ENCODE measurements at regions not wholly inside any gene's neighbourhood (a gene's known extent, or its start where the extent isn't known, plus 50 kb on each side); places are given as distances from the start of the nearest gene placed in this dataset.

DNA sequence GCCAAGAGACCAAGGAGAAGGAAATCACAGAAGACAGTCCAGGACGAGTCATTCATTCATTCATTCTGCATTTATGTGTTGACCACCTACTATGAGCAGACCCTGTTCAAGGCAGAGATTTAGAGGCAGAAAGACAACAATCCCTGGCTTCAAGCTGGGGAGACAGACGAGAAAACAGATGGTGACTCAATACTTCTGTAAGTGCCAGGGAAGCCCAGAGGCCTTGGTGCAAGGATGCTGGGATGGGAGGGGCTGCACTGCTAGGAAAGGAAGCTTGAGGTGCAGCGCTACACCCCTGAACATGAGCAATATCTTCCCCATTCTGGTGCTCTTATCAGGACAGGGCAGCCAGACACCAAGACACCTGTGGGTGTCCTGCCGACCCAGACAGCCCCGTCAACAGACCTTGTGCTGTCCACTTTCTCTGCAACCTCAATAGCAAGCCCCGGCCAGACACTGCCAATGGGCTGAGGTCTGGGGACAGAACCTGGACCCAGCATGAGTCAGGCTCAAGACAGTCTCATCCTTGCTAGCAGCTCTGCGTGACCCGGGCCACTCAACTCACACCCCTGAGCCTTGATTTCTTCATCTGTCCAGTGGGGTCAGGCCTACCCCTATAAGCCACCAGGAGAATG is 163.5 kb downstream of the COPRS start:
- ATAC-seq = peak in 3 of 4 donors; percentile 18 to 34 (median 23)
- WGBS, 3 donors = 52 to 66% (median 53%) methylated on average over 8 of the region's 8 CpGs

GRCh38 chr17:31693433-31694220 is 165.4 kb downstream of the COPRS start:
- TF ChIP-seq, protein P1, sequence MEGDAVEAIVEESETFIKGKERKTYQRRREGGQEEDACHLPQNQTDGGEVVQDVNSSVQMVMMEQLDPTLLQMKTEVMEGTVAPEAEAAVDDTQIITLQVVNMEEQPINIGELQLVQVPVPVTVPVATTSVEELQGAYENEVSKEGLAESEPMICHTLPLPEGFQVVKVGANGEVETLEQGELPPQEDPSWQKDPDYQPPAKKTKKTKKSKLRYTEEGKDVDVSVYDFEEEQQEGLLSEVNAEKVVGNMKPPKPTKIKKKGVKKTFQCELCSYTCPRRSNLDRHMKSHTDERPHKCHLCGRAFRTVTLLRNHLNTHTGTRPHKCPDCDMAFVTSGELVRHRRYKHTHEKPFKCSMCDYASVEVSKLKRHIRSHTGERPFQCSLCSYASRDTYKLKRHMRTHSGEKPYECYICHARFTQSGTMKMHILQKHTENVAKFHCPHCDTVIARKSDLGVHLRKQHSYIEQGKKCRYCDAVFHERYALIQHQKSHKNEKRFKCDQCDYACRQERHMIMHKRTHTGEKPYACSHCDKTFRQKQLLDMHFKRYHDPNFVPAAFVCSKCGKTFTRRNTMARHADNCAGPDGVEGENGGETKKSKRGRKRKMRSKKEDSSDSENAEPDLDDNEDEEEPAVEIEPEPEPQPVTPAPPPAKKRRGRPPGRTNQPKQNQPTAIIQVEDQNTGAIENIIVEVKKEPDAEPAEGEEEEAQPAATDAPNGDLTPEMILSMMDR (IDR thresholded peaks at IDR 0.05) = no peak
- H3K27me3 ChIP-seq (ENCODE audit: insufficient read depth in 3 of 3, low read length in 2 of 3) = no peaks in the 10 kb centered on the region
- ATAC-seq (no peak), DNase-seq (no peak)
- no peak overlapping the region for H3K27ac ChIP-seq
- peaks cover 6% of the 10 kb centered on the region for H3K4me1 ChIP-seq
- no peak overlapping the region for H3K4me3 ChIP-seq
- intact Hi-C loops (cut with DNase I) = loop anchor here in 1 of 2 donors (10.0 kb wide), 1 partner anchor 151 kb away; no protein-coding TSS in a partner anchor
- no peaks in the 10 kb centered on the region for H3K36me3 ChIP-seq (ENCODE audit: insufficient read depth in 1 of 2, low read depth in 1 of 2)
- 62 to 70% (median 63%) methylated on average over 5 of the region's 5 CpGs for WGBS, 3 donors
- no peaks in the 10 kb centered on the region for H3K9me3 ChIP-seq

More for the DNA sequence above, 163.5 kb downstream of the COPRS start:
- Histone ChIP-seq H3K9me3 (no peaks in the 10 kb centered on the region), H3K36me3 (ENCODE audit: insufficient read depth in 1 of 2, low read depth in 1 of 2) (no peaks in the 10 kb centered on the region), H3K27me3 (ENCODE audit: insufficient read depth in 3 of 3, low read length in 2 of 3) (no peaks in the 10 kb centered on the region), H3K27ac (no peak overlapping the region), H3K4me3 (no peak overlapping the region), H3K4me1 (peaks cover 6% of the 10 kb centered on the region)
- intact Hi-C loops (cut with DNase I) = loop anchor here in 1 of 2 donors (2.0 to 10.0 kb wide), 2 partner anchors 137 to 149 kb away; no protein-coding TSS in a partner anchor
- TF ChIP-seq, protein P1 (IDR thresholded peaks at IDR 0.05) = no peak
- DNase-seq = peak; percentile 19 to 56

GRCh38 chr17:31692632-31693031 is 166.4 kb downstream of the COPRS start:
- intact Hi-C loops (cut with DNase I) = loop anchor here in 1 of 2 donors (10.0 kb wide), 1 partner anchor 152 kb away; no protein-coding TSS in a partner anchor
- H3K27ac ChIP-seq = no peak overlapping the region
- WGBS, 3 donors = 71 to 86% (median 78%) methylated on average over 7 of the region's 7 CpGs
- TF ChIP-seq, protein P1 (IDR thresholded peaks at IDR 0.05) = no peak
- no peak overlapping the region for H3K4me3 ChIP-seq
- H3K4me1 ChIP-seq = peaks cover 6% of the 10 kb centered on the region
- H3K27me3 ChIP-seq (ENCODE audit: insufficient read depth in 3 of 3, low read length in 2 of 3) = no peaks in the 10 kb centered on the region
- no peaks in the 10 kb centered on the region for H3K9me3 ChIP-seq
- DNase-seq (no peak), ATAC-seq (no peak)
- H3K36me3 ChIP-seq (ENCODE audit: insufficient read depth in 1 of 2, low read depth in 1 of 2) = no peaks in the 10 kb centered on the region

- H3K9me3 ChIP-seq = no peaks in the 10 kb centered on the region
- peaks cover 6% of the 10 kb centered on the region for H3K4me1 ChIP-seq
- intact Hi-C loops (cut with DNase I) = loop anchor here in 1 of 2 donors (10.0 kb wide), 1 partner anchor 153 kb away; no protein-coding TSS in a partner anchor
These were observed 167.0 kb downstream of the COPRS start for GRCh38 chr17:31692027-31692426.

More at GRCh38 chr17:31692027-31692426, 167.0 kb downstream of the COPRS start:
- H3K4me3 ChIP-seq = no peak overlapping the region
- 67 to 79% (median 78%) methylated on average over 8 of the region's 8 CpGs for WGBS, 3 donors
- no peak overlapping the region for H3K27ac ChIP-seq
- TF ChIP-seq, protein P1 (IDR thresholded peaks at IDR 0.05) = no peak
- no peaks in the 10 kb centered on the region for H3K27me3 ChIP-seq (ENCODE audit: insufficient read depth in 3 of 3, low read length in 2 of 3)
- DNase-seq (no peak), ATAC-seq (no peak)
- H3K36me3 ChIP-seq (ENCODE audit: insufficient read depth in 1 of 2, low read depth in 1 of 2) = no peaks in the 10 kb centered on the region

Measured in psoas muscle (tissue), 7 donors.